ENCODE measurements at regions not wholly inside any gene's neighbourhood (a gene's known extent, or its start where the extent isn't known, plus 50 kb on each side); places are given as distances from the start of the nearest gene placed in this dataset.

DNA sequence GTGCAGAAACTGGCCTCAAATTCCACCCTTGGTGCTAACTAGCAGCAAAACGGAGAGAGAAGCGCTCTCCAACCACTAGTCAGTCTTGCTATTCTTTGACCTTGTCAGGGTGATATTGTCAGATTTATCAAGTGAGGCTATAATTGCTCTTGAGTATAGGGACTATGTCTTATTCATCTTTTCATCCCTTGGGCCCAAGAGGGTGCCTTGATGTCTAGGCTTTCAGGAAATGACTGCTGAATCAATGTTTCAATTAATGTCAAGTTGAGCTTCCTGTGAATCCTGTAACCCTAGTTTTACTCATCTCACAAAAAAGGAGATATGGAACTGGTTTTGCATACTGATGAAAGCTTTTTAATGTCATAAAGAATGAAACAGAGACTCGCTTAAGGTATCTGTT, 701.3 kb downstream of the EDEM1 start:
- TF ChIP-seq JUN (IDR thresholded peaks at IDR 0.05; ENCODE audit: borderline replicate concordance, insufficient read depth, insufficient read length, low read depth) = no peak
- TF ChIP-seq GATA2 (IDR thresholded peaks at IDR 0.05; ENCODE audit: insufficient read depth, insufficient read length, low read depth, low read length) = no peak
- TF ChIP-seq, protein P1, sequence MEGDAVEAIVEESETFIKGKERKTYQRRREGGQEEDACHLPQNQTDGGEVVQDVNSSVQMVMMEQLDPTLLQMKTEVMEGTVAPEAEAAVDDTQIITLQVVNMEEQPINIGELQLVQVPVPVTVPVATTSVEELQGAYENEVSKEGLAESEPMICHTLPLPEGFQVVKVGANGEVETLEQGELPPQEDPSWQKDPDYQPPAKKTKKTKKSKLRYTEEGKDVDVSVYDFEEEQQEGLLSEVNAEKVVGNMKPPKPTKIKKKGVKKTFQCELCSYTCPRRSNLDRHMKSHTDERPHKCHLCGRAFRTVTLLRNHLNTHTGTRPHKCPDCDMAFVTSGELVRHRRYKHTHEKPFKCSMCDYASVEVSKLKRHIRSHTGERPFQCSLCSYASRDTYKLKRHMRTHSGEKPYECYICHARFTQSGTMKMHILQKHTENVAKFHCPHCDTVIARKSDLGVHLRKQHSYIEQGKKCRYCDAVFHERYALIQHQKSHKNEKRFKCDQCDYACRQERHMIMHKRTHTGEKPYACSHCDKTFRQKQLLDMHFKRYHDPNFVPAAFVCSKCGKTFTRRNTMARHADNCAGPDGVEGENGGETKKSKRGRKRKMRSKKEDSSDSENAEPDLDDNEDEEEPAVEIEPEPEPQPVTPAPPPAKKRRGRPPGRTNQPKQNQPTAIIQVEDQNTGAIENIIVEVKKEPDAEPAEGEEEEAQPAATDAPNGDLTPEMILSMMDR (IDR thresholded peaks at IDR 0.05; ENCODE audit: extremely low read depth in 1 of 2, insufficient read depth in 1 of 2, low read depth in 1 of 2, low read length in 2 of 2) = no peak
- TF ChIP-seq EZH2 (IDR thresholded peaks at IDR 0.05; ENCODE audit: borderline replicate concordance, low read depth, low read length, severe bottlenecking) = no peak
- no peak for TF ChIP-seq MYC (IDR thresholded peaks at IDR 0.05; ENCODE audit: low read depth, low read length)
- no peak for TF ChIP-seq POLR2A (IDR thresholded peaks at IDR 0.05; ENCODE audit: low read depth, low read length)
- TF ChIP-seq, protein P2, sequence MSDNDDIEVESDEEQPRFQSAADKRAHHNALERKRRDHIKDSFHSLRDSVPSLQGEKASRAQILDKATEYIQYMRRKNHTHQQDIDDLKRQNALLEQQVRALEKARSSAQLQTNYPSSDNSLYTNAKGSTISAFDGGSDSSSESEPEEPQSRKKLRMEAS (IDR thresholded peaks at IDR 0.05; ENCODE audit: insufficient read depth, insufficient read length) = no peak
- no peak for TF ChIP-seq FOS (IDR thresholded peaks at IDR 0.05; ENCODE audit: borderline replicate concordance, insufficient read depth, low read length)
- TF ChIP-seq POLR2AphosphoS5 (IDR thresholded peaks at IDR 0.05; ENCODE audit: insufficient read depth, low read depth, low read length) = no peak
- Histone ChIP-seq H3K27ac (ENCODE audit: insufficient read depth, low read depth, low read length) (no peak overlapping the region), H3K9ac (replicated peaks; ENCODE audit: extremely low read depth, insufficient read depth, low read length) (no peak overlapping the region), H3K4me2 (ENCODE audit: insufficient read depth, low read length) (no peak overlapping the region), H3K9me1 (replicated peaks; ENCODE audit: control insufficient read depth, extremely low read depth, insufficient read depth, low read length) (no peaks in the 10 kb centered on the region), H3K9me3 (replicated peaks; ENCODE audit: control insufficient read depth, insufficient read depth, low read length) (peaks cover 4% of the 10 kb centered on the region), H3K79me2 (ENCODE audit: control insufficient read depth, insufficient read depth, low read length) (no peaks in the 10 kb centered on the region), H4K20me1 (replicated peaks; ENCODE audit: control insufficient read depth, extremely low read depth, insufficient read depth, low read length) (no peaks in the 10 kb centered on the region), H2AFZ (ENCODE audit: low read depth, low read length) (no peak overlapping the region), H3K27me3 (ENCODE audit: control insufficient read depth in 2 of 2, insufficient read depth in 2 of 2, low read length in 2 of 2) (no peaks in the 10 kb centered on the region), H3K36me3 (ENCODE audit: control insufficient read depth in 2 of 2, extremely low read depth in 1 of 2, insufficient read depth in 2 of 2, low read length in 2 of 2) (no peaks in the 10 kb centered on the region), H3K4me3 (replicated peaks in 1 of 3; ENCODE audit: insufficient read depth in 1 of 3, low read depth in 1 of 3, low read length in 3 of 3) (no peak overlapping the region), H3K4me1 (ENCODE audit: control insufficient read depth, extremely low read depth, insufficient read depth, low read length) (no peaks in the 10 kb centered on the region)
- DNase-seq (ENCODE audit: low read depth, low spot score) (no peak), FAIRE-seq (no peak)
- ChIA-PET CTCF (no interaction called here), POLR2A (no interaction called here)
- dilution Hi-C loops (cut with MboI; ENCODE audit: extremely low pct_ligation_motif_present, low sequenced_read_pairs) = no loop called here
- intact Hi-C loops (cut with micrococcal nuclease) = no loop called here
- no TSS peak for BruUV-seq (replicated peaks)

Measured in endothelial cell of umbilical vein (primary cell).